ENCODE measurements at regions not wholly inside any gene's neighbourhood (a gene's known extent, or its start where the extent isn't known, plus 50 kb on each side); places are given as distances from the start of the nearest gene placed in this dataset.

DNA sequence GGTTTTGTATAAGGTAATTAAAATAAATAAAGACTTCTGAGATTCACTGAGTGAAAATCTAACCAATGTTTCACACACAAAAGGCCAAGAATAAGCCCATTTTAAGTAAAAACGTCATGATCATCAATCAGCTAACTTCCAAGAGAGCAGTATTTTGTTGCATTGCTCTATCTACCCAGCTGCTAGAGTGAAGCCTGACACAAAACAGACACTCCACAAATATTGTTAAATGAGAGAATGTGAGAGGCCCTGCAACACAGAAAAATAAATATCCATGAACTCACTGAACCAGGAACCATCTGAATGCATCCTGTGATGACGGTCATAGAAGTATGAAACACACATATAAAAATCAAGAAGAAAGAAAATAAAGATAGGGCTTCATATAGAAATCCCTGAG, 358.6 kb upstream of the TMTC1 start:
- in situ Hi-C loops (cut with MboI; ENCODE audit: low sequenced_read_pairs in 4 of 4): no loop called here
- H3K27ac ChIP-seq: no peak overlapping the region
- DNase-seq (no peak), ATAC-seq (no peak)
- H3K4me3 ChIP-seq: no peak overlapping the region
- no peaks in the 10 kb centered on the region for H3K4me1 ChIP-seq
- TF ChIP-seq CTCF (IDR thresholded peaks at IDR 0.05 in 4 of 5, conservative IDR thresholded peaks at IDR 0.05 in 1 of 5) (no peak), POLR2A (IDR thresholded peaks at IDR 0.05) (no peak)
- no peaks in the 10 kb centered on the region for H3K36me3 ChIP-seq
- intact Hi-C loops (cut with DNase I; ENCODE audit: low total_unique reads): no loop called here
- H3K9me3 ChIP-seq: no peaks in the 10 kb centered on the region
- no peaks in the 10 kb centered on the region for H3K27me3 ChIP-seq

- intact Hi-C loops (cut with DNase I; ENCODE audit: low total_unique reads): no loop called here
Observed at GRCh38 chr12:30138483-30138882, 354.7 kb upstream of the TMTC1 start.

DNA sequence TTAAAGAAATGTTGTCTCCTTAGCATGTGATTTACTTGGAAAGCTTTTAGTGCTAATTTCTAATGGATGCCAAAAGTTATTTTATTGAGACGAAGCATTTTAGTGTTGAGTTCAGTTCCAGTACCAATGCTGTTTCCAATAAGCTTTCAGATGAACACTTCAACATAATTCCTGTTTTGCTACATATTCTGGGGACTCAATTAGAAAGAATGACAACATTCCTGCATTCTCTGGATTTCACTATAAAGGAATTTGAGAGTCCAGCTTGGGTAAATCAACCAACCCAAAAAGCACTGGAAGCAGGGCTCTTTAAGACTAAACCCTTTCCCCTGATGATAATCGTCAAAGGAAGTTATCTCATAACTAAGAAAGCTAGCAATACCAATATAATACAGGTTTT, 353.0 kb upstream of the TMTC1 start:
- H3K4me3 ChIP-seq: no peak overlapping the region
- TF ChIP-seq CTCF (IDR thresholded peaks at IDR 0.05 in 4 of 5, conservative IDR thresholded peaks at IDR 0.05 in 1 of 5) (no peak), POLR2A (IDR thresholded peaks at IDR 0.05) (no peak)
- H3K4me1 ChIP-seq: no peaks in the 10 kb centered on the region
- H3K9me3 ChIP-seq: no peaks in the 10 kb centered on the region
- H3K36me3 ChIP-seq: no peaks in the 10 kb centered on the region
- in situ Hi-C loops (cut with MboI; ENCODE audit: low sequenced_read_pairs in 4 of 4): no loop called here
- no peaks in the 10 kb centered on the region for H3K27me3 ChIP-seq
- ATAC-seq: no peak
- intact Hi-C loops (cut with DNase I; ENCODE audit: low total_unique reads): no loop called here
- H3K27ac ChIP-seq: no peak overlapping the region
- DNase-seq: no peak

More at GRCh38 chr12:30138483-30138882, 354.7 kb upstream of the TMTC1 start:
- in situ Hi-C loops (cut with MboI; ENCODE audit: low sequenced_read_pairs in 4 of 4): no loop called here
- no peak for ATAC-seq
- no peaks in the 10 kb centered on the region for H3K36me3 ChIP-seq
- H3K4me3 ChIP-seq: no peak overlapping the region
- H3K27ac ChIP-seq: no peak overlapping the region
- H3K4me1 ChIP-seq: no peaks in the 10 kb centered on the region
- TF ChIP-seq CTCF (IDR thresholded peaks at IDR 0.05 in 4 of 5, conservative IDR thresholded peaks at IDR 0.05 in 1 of 5): no peak
- no peak for TF ChIP-seq POLR2A (IDR thresholded peaks at IDR 0.05)
- H3K9me3 ChIP-seq: no peaks in the 10 kb centered on the region
- no peak for DNase-seq
- no peaks in the 10 kb centered on the region for H3K27me3 ChIP-seq

DNA sequence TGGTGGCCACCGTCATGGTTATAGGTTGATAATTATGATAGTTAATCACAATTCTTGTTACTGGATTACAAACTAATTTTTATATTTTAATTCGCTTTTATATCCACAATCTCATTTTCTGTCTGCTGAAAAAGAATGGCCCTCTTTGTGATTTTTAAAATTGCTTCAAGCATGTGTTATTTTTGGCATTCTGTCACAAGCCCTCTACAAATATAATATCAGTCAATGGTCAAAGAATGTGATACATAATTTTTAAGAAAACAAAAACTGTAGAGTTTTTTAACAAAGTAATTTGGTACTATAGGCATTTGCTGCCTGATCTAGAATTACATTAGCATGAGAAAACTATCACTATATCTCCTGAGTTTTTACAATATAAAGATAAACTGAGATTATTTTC, 352.0 kb upstream of the TMTC1 start:
- no peaks in the 10 kb centered on the region for H3K9me3 ChIP-seq
- intact Hi-C loops (cut with DNase I; ENCODE audit: low total_unique reads) (no loop called here), in situ Hi-C loops (cut with MboI; ENCODE audit: low sequenced_read_pairs in 4 of 4) (no loop called here)
- H3K4me3 ChIP-seq: no peak overlapping the region
- H3K27me3 ChIP-seq: no peaks in the 10 kb centered on the region
- no peaks in the 10 kb centered on the region for H3K36me3 ChIP-seq
- no peak for ATAC-seq
- TF ChIP-seq CTCF (IDR thresholded peaks at IDR 0.05 in 4 of 5, conservative IDR thresholded peaks at IDR 0.05 in 1 of 5) (no peak), POLR2A (IDR thresholded peaks at IDR 0.05) (no peak)
- DNase-seq: no peak
- H3K4me1 ChIP-seq: no peaks in the 10 kb centered on the region
- H3K27ac ChIP-seq: no peak overlapping the region

DNA sequence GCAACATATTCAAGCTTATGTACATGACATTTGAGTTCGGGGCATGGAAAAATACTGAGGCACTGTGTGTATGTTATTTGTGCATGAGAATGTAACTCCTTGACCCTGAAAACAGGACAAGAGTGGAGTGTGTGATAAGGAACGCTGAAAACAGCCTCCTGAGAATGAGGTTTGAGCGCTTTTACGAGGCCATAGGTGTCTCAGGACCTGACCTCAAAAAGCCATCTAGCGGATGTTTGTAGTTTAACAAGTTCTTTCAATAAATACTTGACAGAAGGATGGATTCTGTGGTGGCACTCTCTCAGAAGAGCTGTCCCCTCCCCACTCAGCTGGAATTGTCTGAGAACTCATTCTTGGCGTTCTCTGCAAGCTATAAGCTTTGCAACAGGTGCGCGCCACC, 350.5 kb upstream of the TMTC1 start:
- TF ChIP-seq POLR2A (IDR thresholded peaks at IDR 0.05): no peak
- no peak for TF ChIP-seq CTCF (IDR thresholded peaks at IDR 0.05 in 4 of 5, conservative IDR thresholded peaks at IDR 0.05 in 1 of 5)
- Histone ChIP-seq H3K4me1 (no peaks in the 10 kb centered on the region), H3K27ac (no peak overlapping the region), H3K9me3 (no peaks in the 10 kb centered on the region), H3K27me3 (no peaks in the 10 kb centered on the region), H3K36me3 (no peaks in the 10 kb centered on the region), H3K4me3 (no peak overlapping the region)
- intact Hi-C loops (cut with DNase I; ENCODE audit: low total_unique reads) (no loop called here), in situ Hi-C loops (cut with MboI; ENCODE audit: low sequenced_read_pairs in 4 of 4) (no loop called here)
- ATAC-seq (no peak), DNase-seq (no peak)
